DOHH2 (cell line): ENCODE measurements at regions not wholly inside any gene's neighbourhood (a gene's known extent, or its start where the extent isn't known, plus 50 kb on each side); places are given as distances from the start of the nearest gene placed in this dataset.

Experiments used
- H3F3A ChIP-seq: fragments of 200-600 bp; sonication (generic), shearing (Covaris generic); 2 replicates; pipeline ENCODE4 v1.6.0; 2016; ENCODE audit warnings: antibody characterized with exemption, mild to moderate bottlenecking; ENCODE audit not compliant: control insufficient read depth, insufficient read depth
- H3K27ac ChIP-seq: fragments of 200-600 bp; sonication (generic); 2 replicates; pipeline ENCODE4 v1.5.1; 2014; ENCODE audit warnings: low read depth, mild to moderate bottlenecking, low read length, moderate library complexity
- H3K27me3 ChIP-seq: fragments of 200-600 bp; sonication (generic); 2 replicates; pipeline ENCODE4 v1.6.1; 2014; ENCODE audit warnings: mild to moderate bottlenecking, low read length, mixed read lengths; ENCODE audit not compliant: control insufficient read depth
- H3K36me3 ChIP-seq: fragments of 200-600 bp; sonication (generic); 2 replicates; pipeline ENCODE4 v1.6.1; 2014; ENCODE audit warnings: mild to moderate bottlenecking, low read length, moderate library complexity, mixed read lengths; ENCODE audit not compliant: control insufficient read depth
- H3K4me1 ChIP-seq: fragments of 200-600 bp; sonication (generic); 2 replicates; pipeline ENCODE4 v1.6.1; 2014; ENCODE audit warnings: mild to moderate bottlenecking, low read length, mixed read lengths; ENCODE audit not compliant: control insufficient read depth
- H3K4me2 ChIP-seq: fragments of 200-600 bp; sonication (generic); 2 replicates; pipeline ENCODE4 v1.6.0; 2014; ENCODE audit warnings: mild to moderate bottlenecking, low read length, moderate library complexity
- H3K4me3 ChIP-seq: fragments of 200-600 bp; sonication (generic); 2 replicates; pipeline ENCODE4 v1.5.1; 2014; ENCODE audit warnings: mild to moderate bottlenecking, low read length, mixed read lengths
- H3K79me2 ChIP-seq: fragments of 200-600 bp; sonication (generic); 2 replicates; pipeline ENCODE4 v1.6.1; 2014; ENCODE audit warnings: mild to moderate bottlenecking, low read length, mixed read lengths; ENCODE audit not compliant: control insufficient read depth
- H3K9me2 ChIP-seq: fragments of 200-600 bp; sonication (generic); replicated peaks from 2 replicates; pipeline ENCODE4 v1.6.1; 2014; ENCODE audit warnings: mild to moderate bottlenecking, low read length, mixed read lengths; ENCODE audit not compliant: control insufficient read depth
- H3K9me3 ChIP-seq: fragments of 200-600 bp; sonication (generic); 2 replicates; pipeline ENCODE4 v1.6.1; 2014; ENCODE audit warnings: antibody characterized with exemption, low read length, mixed read lengths; ENCODE audit not compliant: control insufficient read depth, insufficient read depth
- H4K20me1 ChIP-seq: fragments of 200-600 bp; sonication (generic); 2 replicates; pipeline ENCODE4 v1.6.0; 2014; ENCODE audit warnings: low read depth, mild to moderate bottlenecking, antibody characterized with exemption, low read length, moderate library complexity; ENCODE audit not compliant: control insufficient read depth, insufficient read depth
- EZH2phosphoT487 ChIP-seq: fragments of 200-600 bp; sonication (generic); IDR thresholded peaks from 2 replicates; pipeline ENCODE4 v1.6.1; 2017; ENCODE audit warnings: borderline replicate concordance, mild to moderate bottlenecking, antibody characterized with exemption, low read length, moderate library complexity, mixed read lengths
- TF ChIP-seq, protein P1 (sequence below): fragments of 200-600 bp; sonication (generic); IDR thresholded peaks from one replicate; pipeline ENCODE4 v1.5.1; 2014; ENCODE audit warnings: antibody characterized with exemption, mild to moderate bottlenecking, low read depth, low read length; ENCODE audit not compliant: poor library complexity, severe bottlenecking

DNA sequence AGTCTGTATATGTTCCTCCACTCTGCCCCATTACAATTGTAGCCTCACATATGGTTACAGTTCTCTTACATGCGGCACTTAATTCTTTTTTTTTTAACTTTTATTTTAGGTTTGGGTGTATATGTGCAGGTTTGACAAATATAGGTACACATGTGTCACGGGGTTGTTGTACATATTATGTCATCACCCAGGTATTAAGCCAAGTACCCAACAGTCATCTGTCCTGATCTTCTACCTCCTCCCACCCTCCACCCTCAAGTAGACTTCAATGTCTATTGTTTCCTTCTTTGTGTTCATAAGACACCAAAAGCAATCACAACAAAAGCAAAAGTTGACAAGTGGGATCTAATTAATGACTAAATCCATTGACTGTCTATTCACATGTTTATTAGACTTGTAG lies 144.6 kb upstream of the TP63 start:
- Histone ChIP-seq H3K4me2 (no peak overlapping the region), H3K79me2 (no peaks in the 10 kb centered on the region), H3K36me3 (no peaks in the 10 kb centered on the region), H3K27ac (no peak overlapping the region), H3K4me1 (no peaks in the 10 kb centered on the region), H3K27me3 (no peaks in the 10 kb centered on the region), H3K4me3 (no peak overlapping the region), H3K9me2 (no peaks in the 10 kb centered on the region), H3K9me3 (no peaks in the 10 kb centered on the region), H3F3A (no peaks in the 10 kb centered on the region), H4K20me1 (no peaks in the 10 kb centered on the region)
- TF ChIP-seq EZH2phosphoT487 = no peak
- TF ChIP-seq, protein P1, sequence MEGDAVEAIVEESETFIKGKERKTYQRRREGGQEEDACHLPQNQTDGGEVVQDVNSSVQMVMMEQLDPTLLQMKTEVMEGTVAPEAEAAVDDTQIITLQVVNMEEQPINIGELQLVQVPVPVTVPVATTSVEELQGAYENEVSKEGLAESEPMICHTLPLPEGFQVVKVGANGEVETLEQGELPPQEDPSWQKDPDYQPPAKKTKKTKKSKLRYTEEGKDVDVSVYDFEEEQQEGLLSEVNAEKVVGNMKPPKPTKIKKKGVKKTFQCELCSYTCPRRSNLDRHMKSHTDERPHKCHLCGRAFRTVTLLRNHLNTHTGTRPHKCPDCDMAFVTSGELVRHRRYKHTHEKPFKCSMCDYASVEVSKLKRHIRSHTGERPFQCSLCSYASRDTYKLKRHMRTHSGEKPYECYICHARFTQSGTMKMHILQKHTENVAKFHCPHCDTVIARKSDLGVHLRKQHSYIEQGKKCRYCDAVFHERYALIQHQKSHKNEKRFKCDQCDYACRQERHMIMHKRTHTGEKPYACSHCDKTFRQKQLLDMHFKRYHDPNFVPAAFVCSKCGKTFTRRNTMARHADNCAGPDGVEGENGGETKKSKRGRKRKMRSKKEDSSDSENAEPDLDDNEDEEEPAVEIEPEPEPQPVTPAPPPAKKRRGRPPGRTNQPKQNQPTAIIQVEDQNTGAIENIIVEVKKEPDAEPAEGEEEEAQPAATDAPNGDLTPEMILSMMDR = no peak

DNA sequence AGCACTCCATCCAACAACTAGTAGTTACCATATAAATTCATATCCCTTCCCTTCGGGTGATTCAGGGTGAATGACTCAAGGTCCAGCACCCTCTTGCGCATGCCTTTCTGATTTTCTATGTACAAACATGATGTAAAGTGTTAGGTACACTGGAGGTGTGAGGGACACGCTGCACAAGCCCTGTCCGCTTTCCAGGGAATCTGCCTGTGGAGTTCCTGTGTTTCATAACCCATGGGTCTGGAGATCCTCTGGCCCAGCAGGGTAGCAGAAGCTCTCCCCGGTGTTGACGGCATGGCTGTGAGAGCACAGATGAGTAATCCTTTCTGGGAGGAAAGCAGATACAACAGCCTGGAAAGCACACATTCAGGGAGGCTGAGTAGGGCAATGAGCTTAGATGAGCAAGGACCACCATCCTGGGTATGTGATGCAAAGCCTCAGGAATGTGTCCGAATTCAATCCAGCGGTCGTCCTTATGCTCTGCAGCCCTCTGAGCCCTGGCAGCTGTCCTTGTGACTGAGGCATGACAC lies 142.9 kb upstream of the TP63 start:
- Histone ChIP-seq H3K27ac (no peak overlapping the region), H3K4me2 (no peak overlapping the region), H4K20me1 (no peaks in the 10 kb centered on the region), H3F3A (no peaks in the 10 kb centered on the region), H3K36me3 (no peaks in the 10 kb centered on the region), H3K4me3 (no peak overlapping the region), H3K4me1 (no peaks in the 10 kb centered on the region), H3K9me3 (no peaks in the 10 kb centered on the region), H3K27me3 (no peaks in the 10 kb centered on the region), H3K79me2 (no peaks in the 10 kb centered on the region), H3K9me2 (no peaks in the 10 kb centered on the region)
- no peak for TF ChIP-seq EZH2phosphoT487
- TF ChIP-seq, protein P1 = no peak

DNA sequence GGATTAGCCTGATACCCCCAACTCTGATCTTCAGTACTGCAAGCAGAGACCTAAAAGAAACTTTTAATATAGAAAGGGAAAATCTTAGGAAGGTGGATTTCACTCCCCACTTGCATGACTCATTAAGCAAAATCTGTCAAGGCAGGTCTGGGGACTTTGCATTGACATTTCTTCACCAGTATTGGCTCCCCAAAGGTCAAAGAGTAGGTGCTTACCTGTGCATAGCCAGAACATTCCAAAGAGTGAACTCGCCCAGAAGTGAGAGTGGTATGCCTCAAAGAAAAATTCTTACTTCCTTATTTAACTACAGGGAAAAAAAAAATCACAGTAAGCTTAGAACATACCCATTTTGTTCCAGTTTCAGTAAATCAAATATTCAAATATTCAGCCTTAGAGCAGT lies 140.9 kb upstream of the TP63 start:
- Histone ChIP-seq H3K36me3 (no peaks in the 10 kb centered on the region), H3K9me2 (no peaks in the 10 kb centered on the region), H3K4me3 (no peak overlapping the region), H4K20me1 (no peaks in the 10 kb centered on the region), H3F3A (no peaks in the 10 kb centered on the region), H3K4me2 (no peak overlapping the region), H3K27ac (no peak overlapping the region), H3K9me3 (no peaks in the 10 kb centered on the region), H3K79me2 (no peaks in the 10 kb centered on the region), H3K27me3 (no peaks in the 10 kb centered on the region), H3K4me1 (no peaks in the 10 kb centered on the region)
- TF ChIP-seq, protein P1 = no peak
- no peak for TF ChIP-seq EZH2phosphoT487
